Fibroblast of the aortic adventitia (primary cell): ENCODE measurements at regions not wholly inside any gene's neighbourhood (a gene's known extent, or its start where the extent isn't known, plus 50 kb on each side); places are given as distances from the start of the nearest gene placed in this dataset.

Experiments used
- DNase-seq: peaks from one replicate; pipeline ENCODE4 v3.0.0-alpha.2; 2010; ENCODE audit warnings: low read depth
- H3K4me3 ChIP-seq: 2 replicates; pipeline ENCODE4 v1.5.1; 2011; ENCODE audit warnings: low read depth, mild to moderate bottlenecking, control low read depth, low read length, moderate library complexity
- CTCF ChIP-seq: IDR thresholded peaks from 2 replicates; pipeline ENCODE4 v1.5.1; 2011; ENCODE audit warnings: mild to moderate bottlenecking, low read length, control low read depth, inconsistent platforms; ENCODE audit not compliant: insufficient read depth

DNA sequence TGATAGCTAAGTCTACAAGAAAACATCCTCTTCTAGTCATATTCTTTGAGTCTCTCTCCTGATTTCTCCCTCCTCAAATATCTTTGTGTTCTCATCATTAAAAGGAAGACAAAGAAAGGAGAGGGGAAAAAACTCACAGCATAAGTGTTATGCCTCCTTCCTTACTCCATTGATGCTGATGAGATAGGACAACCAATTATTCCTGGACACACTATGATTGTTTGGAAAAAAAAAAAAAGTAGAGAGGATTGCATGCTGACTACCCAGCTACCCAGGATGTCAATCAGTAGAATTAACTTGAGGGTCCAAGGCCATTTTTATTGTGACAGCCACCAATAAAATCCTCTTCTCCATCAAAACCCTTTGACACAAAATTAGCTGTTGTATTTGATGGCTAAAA is 299.1 kb upstream of the CDH8 start:
- DNase-seq: no peak
- TF ChIP-seq CTCF: no peak

DNA sequence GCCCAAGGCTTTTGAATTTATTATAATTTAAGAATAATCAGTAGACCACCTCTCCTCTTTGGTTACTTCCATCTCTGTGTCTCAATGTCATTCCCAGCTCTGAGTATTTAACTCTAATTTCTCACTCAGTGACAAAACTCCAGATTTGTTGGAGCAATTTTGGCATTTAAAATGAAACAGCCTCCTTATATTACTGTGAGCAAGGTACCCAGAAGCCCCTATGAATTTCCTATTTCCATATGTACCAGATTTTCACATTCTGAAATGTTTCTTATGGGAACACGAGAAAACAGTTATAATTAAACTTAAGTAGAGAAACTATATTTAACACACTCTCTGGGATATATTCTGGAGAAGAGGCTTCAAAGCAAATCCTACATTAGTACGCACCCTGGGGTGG is 285.4 kb upstream of the CDH8 start:
- no peak for TF ChIP-seq CTCF
- no peak for DNase-seq
- H3K4me3 ChIP-seq: no peak overlapping the region

More for the DNA sequence above, 299.1 kb upstream of the CDH8 start:
- H3K4me3 ChIP-seq: no peak overlapping the region

DNA sequence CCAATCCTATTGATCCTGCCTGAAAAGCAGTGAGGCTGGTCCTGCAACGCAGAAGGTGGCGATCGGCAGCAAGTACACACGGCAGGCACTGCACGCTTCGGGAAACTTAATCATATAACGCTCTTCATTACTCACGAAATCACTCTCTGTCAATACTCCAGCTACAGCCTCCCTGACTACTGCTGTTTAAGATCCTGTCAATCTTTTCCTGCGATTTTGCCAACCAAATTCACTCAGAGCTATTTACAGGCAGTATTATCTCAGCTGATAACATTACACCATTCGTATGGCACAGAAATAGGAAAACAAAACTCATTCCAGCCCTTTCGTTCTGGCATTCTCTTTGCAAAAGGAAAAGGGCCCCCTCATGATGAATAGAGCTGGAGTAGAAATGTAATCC is 262.4 kb upstream of the CDH8 start:
- H3K4me3 ChIP-seq: no peak overlapping the region
- TF ChIP-seq CTCF: no peak
- DNase-seq: no peak

DNA sequence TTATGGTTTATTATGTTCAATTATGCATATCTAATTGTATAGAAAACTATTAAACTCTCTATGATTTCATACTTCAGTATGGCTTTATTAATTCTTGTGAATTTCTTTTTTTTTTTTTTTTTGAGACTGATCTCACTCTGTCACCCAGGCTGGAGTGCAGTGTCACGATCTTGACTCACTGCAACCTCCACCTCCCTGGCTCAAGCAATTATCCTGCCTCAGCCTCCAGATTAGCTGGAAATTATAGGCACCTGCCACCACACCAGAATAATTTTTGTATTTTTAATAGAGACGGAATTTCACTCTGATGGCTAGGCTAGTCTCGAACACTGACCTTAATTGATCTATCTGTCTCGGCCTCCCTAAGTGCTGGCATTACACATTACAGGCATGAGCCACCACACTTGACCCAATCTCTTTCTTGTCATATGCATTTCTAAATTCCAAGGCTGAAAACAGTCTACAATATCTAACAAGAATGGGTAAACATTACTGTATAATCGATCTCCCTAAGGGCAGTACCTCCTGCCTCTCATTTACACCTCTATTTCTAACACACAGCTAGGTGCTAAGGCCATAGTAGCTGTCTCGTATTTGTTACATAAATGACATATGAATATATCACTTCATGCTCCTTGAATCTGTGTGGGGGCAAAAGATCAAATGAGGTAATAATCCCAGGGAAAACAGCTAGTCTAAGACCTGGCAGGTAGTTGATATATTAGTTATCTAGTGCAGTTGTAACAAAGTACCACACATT is 258.2 kb upstream of the CDH8 start:
- TF ChIP-seq CTCF: no peak
- DNase-seq: no peak
- no peak overlapping the region for H3K4me3 ChIP-seq

GRCh38 chr16:62288990-62289629 is 252.9 kb upstream of the CDH8 start:
- TF ChIP-seq CTCF: no peak
- no peak for DNase-seq
- H3K4me3 ChIP-seq: no peak overlapping the region

DNA sequence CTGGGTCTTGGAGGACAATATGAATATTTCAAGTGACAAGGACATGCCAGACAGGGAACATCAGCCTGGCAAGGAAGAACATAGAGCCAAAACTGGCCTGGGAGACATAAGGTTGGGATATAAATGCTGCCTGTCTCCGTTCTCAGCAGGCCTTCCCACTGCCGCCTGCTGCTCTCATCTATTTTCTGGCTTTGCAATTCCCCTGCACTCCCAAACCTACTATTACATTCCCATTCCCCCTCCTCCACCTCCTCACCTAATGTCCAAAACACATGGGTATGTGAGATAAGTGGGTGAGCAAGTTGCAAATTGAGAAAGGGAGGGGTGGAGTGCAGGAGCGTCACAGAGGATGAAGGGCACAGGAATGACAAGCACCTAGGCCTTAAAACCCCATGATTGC is 244.3 kb upstream of the CDH8 start:
- H3K4me3 ChIP-seq: no peak overlapping the region
- no peak for TF ChIP-seq CTCF
- DNase-seq: no peak

DNA sequence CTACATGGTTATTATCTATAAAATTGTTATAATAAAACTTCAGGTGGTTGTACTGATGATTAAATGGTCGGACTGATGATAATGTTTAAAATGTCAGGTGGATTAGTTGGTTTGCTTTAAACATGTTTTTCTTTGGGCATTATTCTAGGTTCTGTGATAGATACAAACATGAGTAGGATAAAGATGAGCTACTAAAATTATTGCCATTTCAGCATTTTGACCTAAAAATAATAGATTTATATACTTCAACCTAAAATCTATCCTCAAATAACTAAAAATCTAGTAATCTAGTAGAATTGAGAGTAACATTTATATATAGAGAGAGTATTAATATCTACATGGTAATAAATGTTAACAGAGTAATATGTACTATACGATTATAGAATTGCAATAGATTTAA is 241.7 kb upstream of the CDH8 start:
- H3K4me3 ChIP-seq: no peak overlapping the region
- no peak for TF ChIP-seq CTCF
- no peak for DNase-seq
